ENCODE measurements at regions not wholly inside any gene's neighbourhood (a gene's known extent, or its start where the extent isn't known, plus 50 kb on each side); places are given as distances from the start of the nearest gene placed in this dataset.

DNA sequence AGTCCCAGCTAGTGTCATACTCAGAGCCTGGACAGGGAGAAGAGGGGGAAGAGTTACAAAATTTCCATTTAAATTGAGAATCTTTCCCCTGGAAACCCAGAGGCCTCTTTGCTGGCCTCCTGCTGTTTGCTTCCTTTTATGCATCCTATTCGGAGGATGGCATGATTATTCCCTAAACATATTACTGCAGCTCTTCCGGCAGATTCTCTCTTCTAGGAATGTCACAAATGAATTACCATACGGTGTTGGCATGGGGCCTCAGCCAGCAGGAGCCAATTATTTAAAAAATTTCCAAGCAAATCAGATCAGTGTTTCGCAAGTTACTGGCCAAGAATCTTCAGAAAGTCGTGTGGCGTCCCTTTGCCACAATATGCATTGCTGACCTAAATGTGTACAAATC is 326.7 kb upstream of the NCAM1 start:
- Histone ChIP-seq H3K4me1 (ENCODE audit: control insufficient read depth, insufficient read depth, low read length) (no peaks in the 10 kb centered on the region), H3K27ac (ENCODE audit: low read length) (no peak overlapping the region), H3K36me3 (ENCODE audit: control insufficient read depth, insufficient read depth, low read length) (no peaks in the 10 kb centered on the region), H3K9me3 (ENCODE audit: control insufficient read depth, insufficient read depth, low read depth, low read length) (peaks cover 6% of the 10 kb centered on the region; the same call in 1 of the 2 replicates), H3K4me3 (ENCODE audit: low read depth in 2 of 2, low read length in 2 of 2) (no peak overlapping the region), H3K27me3 (ENCODE audit: control insufficient read depth, insufficient read depth, low read length) (no peaks in the 10 kb centered on the region)
- POLR2A ChIA-PET: no interaction called here
- in situ Hi-C loops (cut with HindIII; ENCODE audit: low pct_unique_long_range_greater_than_20kb, low sequenced_read_pairs): no loop called here
- DNase-seq (ENCODE audit: low read depth, low spot score): no peak
- no peak for ATAC-seq
- intact Hi-C loops (cut with micrococcal nuclease; ENCODE audit: unreplicated experiment): no loop called here
- CTCF ChIA-PET: no interaction called here
- TF ChIP-seq POLR2AphosphoS5 (IDR thresholded peaks at IDR 0.05; ENCODE audit: low read depth, low read length) (no peak), SIN3A (IDR thresholded peaks at IDR 0.05; ENCODE audit: borderline replicate concordance, insufficient read depth, low read depth, low read length) (no peak), TCF7L2 (IDR thresholded peaks at IDR 0.05; ENCODE audit: low read depth, low read length) (no peak)
- TF ChIP-seq, protein P1, sequence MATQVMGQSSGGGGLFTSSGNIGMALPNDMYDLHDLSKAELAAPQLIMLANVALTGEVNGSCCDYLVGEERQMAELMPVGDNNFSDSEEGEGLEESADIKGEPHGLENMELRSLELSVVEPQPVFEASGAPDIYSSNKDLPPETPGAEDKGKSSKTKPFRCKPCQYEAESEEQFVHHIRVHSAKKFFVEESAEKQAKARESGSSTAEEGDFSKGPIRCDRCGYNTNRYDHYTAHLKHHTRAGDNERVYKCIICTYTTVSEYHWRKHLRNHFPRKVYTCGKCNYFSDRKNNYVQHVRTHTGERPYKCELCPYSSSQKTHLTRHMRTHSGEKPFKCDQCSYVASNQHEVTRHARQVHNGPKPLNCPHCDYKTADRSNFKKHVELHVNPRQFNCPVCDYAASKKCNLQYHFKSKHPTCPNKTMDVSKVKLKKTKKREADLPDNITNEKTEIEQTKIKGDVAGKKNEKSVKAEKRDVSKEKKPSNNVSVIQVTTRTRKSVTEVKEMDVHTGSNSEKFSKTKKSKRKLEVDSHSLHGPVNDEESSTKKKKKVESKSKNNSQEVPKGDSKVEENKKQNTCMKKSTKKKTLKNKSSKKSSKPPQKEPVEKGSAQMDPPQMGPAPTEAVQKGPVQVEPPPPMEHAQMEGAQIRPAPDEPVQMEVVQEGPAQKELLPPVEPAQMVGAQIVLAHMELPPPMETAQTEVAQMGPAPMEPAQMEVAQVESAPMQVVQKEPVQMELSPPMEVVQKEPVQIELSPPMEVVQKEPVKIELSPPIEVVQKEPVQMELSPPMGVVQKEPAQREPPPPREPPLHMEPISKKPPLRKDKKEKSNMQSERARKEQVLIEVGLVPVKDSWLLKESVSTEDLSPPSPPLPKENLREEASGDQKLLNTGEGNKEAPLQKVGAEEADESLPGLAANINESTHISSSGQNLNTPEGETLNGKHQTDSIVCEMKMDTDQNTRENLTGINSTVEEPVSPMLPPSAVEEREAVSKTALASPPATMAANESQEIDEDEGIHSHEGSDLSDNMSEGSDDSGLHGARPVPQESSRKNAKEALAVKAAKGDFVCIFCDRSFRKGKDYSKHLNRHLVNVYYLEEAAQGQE (IDR thresholded peaks at IDR 0.05; ENCODE audit: insufficient read depth in 1 of 2, low read depth in 2 of 2, low read length in 1 of 2): no peak
- TF ChIP-seq, protein P2, sequence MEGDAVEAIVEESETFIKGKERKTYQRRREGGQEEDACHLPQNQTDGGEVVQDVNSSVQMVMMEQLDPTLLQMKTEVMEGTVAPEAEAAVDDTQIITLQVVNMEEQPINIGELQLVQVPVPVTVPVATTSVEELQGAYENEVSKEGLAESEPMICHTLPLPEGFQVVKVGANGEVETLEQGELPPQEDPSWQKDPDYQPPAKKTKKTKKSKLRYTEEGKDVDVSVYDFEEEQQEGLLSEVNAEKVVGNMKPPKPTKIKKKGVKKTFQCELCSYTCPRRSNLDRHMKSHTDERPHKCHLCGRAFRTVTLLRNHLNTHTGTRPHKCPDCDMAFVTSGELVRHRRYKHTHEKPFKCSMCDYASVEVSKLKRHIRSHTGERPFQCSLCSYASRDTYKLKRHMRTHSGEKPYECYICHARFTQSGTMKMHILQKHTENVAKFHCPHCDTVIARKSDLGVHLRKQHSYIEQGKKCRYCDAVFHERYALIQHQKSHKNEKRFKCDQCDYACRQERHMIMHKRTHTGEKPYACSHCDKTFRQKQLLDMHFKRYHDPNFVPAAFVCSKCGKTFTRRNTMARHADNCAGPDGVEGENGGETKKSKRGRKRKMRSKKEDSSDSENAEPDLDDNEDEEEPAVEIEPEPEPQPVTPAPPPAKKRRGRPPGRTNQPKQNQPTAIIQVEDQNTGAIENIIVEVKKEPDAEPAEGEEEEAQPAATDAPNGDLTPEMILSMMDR (IDR thresholded peaks at IDR 0.05): no peak
- no TSS peak for BruUV-seq (replicated peaks)

DNA sequence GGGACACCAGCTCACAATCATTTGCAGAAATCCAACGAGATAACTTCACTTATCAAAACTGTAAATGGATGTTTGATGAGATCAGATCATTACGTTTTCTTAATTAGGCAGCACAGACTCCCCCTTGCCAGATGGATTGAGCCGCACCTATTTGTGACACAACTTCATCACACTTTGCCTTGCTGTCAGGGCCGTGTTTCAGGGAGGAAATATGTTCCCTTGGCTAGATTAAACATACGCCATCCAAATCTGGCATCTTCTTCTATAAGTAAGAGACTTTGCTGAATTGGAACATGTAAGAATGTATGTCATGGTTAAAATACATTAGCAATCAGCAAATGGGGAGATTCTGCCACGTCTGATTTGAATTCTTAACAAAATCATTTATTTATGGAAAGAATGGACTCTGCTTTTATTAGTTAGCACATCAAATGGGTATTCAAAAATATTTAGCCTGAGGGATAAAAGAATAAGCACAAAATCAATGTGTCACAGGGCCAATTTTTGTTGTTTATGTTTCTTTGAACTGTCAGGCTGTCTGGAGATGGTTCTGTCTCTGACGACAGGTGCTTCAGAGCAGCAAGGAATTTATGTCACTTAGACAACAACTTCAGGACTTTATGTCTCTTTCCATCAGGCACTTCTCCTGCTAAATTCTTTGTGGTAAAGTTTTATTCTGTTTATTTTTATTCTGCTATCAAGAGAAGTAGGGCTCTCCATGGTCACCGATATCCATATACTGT is 326.1 kb upstream of the NCAM1 start:
- TF ChIP-seq, protein P2 (IDR thresholded peaks at IDR 0.05): no peak
- no peak for TF ChIP-seq SIN3A (IDR thresholded peaks at IDR 0.05; ENCODE audit: borderline replicate concordance, insufficient read depth, low read depth, low read length)
- TF ChIP-seq, protein P1 (IDR thresholded peaks at IDR 0.05; ENCODE audit: insufficient read depth in 1 of 2, low read depth in 2 of 2, low read length in 1 of 2): no peak
- intact Hi-C loops (cut with micrococcal nuclease; ENCODE audit: unreplicated experiment): no loop called here
- ChIA-PET POLR2A (no interaction called here), CTCF (no interaction called here)
- Histone ChIP-seq H3K27ac (ENCODE audit: low read length) (no peak overlapping the region), H3K4me3 (ENCODE audit: low read depth in 2 of 2, low read length in 2 of 2) (no peak overlapping the region), H3K36me3 (ENCODE audit: control insufficient read depth, insufficient read depth, low read length) (no peaks in the 10 kb centered on the region), H3K9me3 (ENCODE audit: control insufficient read depth, insufficient read depth, low read depth, low read length) (peaks cover 6% of the 10 kb centered on the region; the same call in 1 of the 2 replicates), H3K27me3 (ENCODE audit: control insufficient read depth, insufficient read depth, low read length) (no peaks in the 10 kb centered on the region), H3K4me1 (ENCODE audit: control insufficient read depth, insufficient read depth, low read length) (no peaks in the 10 kb centered on the region)
- DNase-seq (ENCODE audit: low read depth, low spot score) (no peak), ATAC-seq (no peak)
- BruUV-seq (replicated peaks): no TSS peak
- in situ Hi-C loops (cut with HindIII; ENCODE audit: low pct_unique_long_range_greater_than_20kb, low sequenced_read_pairs): no loop called here
